ENCODE measurements at regions not wholly inside any gene's neighbourhood (a gene's known extent, or its start where the extent isn't known, plus 50 kb on each side); places are given as distances from the start of the nearest gene placed in this dataset.

- 84% methylated on average over 10 of the region's 10 CpGs for WGBS
- no peaks in the 10 kb centered on the region for H3K27me3 ChIP-seq (ENCODE audit: control insufficient read depth in 2 of 2, insufficient read depth in 1 of 2, low read length in 1 of 2)
- DNase-seq (ENCODE audit: low read depth in 6 of 9, low spot score in 9 of 9): no peak
- no peak overlapping the region for H3K27ac ChIP-seq (ENCODE audit: low read depth in 1 of 2, low read length in 1 of 2)
- no peaks in the 10 kb centered on the region for H3K4me1 ChIP-seq (ENCODE audit: control insufficient read depth in 2 of 2, insufficient read depth in 2 of 2, low read length in 2 of 2)
- H3K4me3 ChIP-seq (ENCODE audit: low read length in 2 of 2): no peak overlapping the region
- no peaks in the 10 kb centered on the region for H3K9me3 ChIP-seq (ENCODE audit: control insufficient read depth in 2 of 2, insufficient read depth in 1 of 2, low read length in 1 of 2)
- no peaks in the 10 kb centered on the region for H3K36me3 ChIP-seq (ENCODE audit: control insufficient read depth in 2 of 2, insufficient read depth in 2 of 2, low read length in 1 of 2)
Observed at GRCh38 chr10:10564081-10564794, 453.4 kb upstream of the CELF2 start.

- no peaks in the 10 kb centered on the region for H3K4me1 ChIP-seq (ENCODE audit: control insufficient read depth in 2 of 2, insufficient read depth in 2 of 2, low read length in 2 of 2)
- H3K4me3 ChIP-seq (ENCODE audit: low read length in 2 of 2): no peak overlapping the region
- no peak for DNase-seq (ENCODE audit: low read depth in 6 of 9, low spot score in 9 of 9)
- no peaks in the 10 kb centered on the region for H3K27me3 ChIP-seq (ENCODE audit: control insufficient read depth in 2 of 2, insufficient read depth in 1 of 2, low read length in 1 of 2)
- no peak overlapping the region for H3K27ac ChIP-seq (ENCODE audit: low read depth in 1 of 2, low read length in 1 of 2)
- 91% methylated on average over 1 of the region's 1 CpG for WGBS
- H3K36me3 ChIP-seq (ENCODE audit: control insufficient read depth in 2 of 2, insufficient read depth in 2 of 2, low read length in 1 of 2): no peaks in the 10 kb centered on the region
- H3K9me3 ChIP-seq (ENCODE audit: control insufficient read depth in 2 of 2, insufficient read depth in 1 of 2, low read length in 1 of 2): no peaks in the 10 kb centered on the region
Observed at GRCh38 chr10:10576937-10577336, 440.7 kb upstream of the CELF2 start.

DNA sequence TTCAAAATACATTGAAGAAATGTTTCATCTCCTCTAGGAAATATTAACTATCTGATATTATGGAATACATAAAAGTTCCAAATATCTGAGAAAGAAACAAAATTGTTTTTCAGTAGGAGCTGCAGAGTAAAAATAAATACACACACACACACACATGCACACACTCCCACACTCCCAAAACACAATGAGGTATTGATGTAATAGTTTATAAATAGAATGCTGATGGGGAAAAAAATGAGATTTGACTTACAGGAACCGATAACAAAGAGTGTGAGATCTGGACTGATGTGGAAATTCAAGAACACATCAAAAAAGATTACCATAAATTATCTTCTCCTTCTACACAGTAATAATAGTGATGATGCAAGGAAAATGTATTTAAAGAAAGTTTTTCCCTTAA lies 438.0 kb upstream of the CELF2 start:
- Histone ChIP-seq H3K27ac (ENCODE audit: low read depth in 1 of 2, low read length in 1 of 2) (no peak overlapping the region), H3K36me3 (ENCODE audit: control insufficient read depth in 2 of 2, insufficient read depth in 2 of 2, low read length in 1 of 2) (no peaks in the 10 kb centered on the region), H3K4me3 (ENCODE audit: low read length in 2 of 2) (no peak overlapping the region), H3K4me1 (ENCODE audit: control insufficient read depth in 2 of 2, insufficient read depth in 2 of 2, low read length in 2 of 2) (no peaks in the 10 kb centered on the region), H3K9me3 (ENCODE audit: control insufficient read depth in 2 of 2, insufficient read depth in 1 of 2, low read length in 1 of 2) (no peaks in the 10 kb centered on the region), H3K27me3 (ENCODE audit: control insufficient read depth in 2 of 2, insufficient read depth in 1 of 2, low read length in 1 of 2) (no peaks in the 10 kb centered on the region)
- DNase-seq (ENCODE audit: low read depth in 6 of 9, low spot score in 9 of 9): no peak
- 91% methylated on average over 1 of the region's 1 CpG for WGBS

GRCh38 chr10:10584161-10584560 lies 433.5 kb upstream of the CELF2 start:
- H3K9me3 ChIP-seq (ENCODE audit: control insufficient read depth in 2 of 2, insufficient read depth in 1 of 2, low read length in 1 of 2): no peaks in the 10 kb centered on the region
- no peak overlapping the region for H3K4me3 ChIP-seq (ENCODE audit: low read length in 2 of 2)
- DNase-seq (ENCODE audit: low read depth in 6 of 9, low spot score in 9 of 9): no peak
- no peaks in the 10 kb centered on the region for H3K4me1 ChIP-seq (ENCODE audit: control insufficient read depth in 2 of 2, insufficient read depth in 2 of 2, low read length in 2 of 2)
- 72% methylated on average over 5 of the region's 5 CpGs for WGBS
- no peaks in the 10 kb centered on the region for H3K36me3 ChIP-seq (ENCODE audit: control insufficient read depth in 2 of 2, insufficient read depth in 2 of 2, low read length in 1 of 2)
- H3K27ac ChIP-seq (ENCODE audit: low read depth in 1 of 2, low read length in 1 of 2): no peak overlapping the region
- H3K27me3 ChIP-seq (ENCODE audit: control insufficient read depth in 2 of 2, insufficient read depth in 1 of 2, low read length in 1 of 2): no peaks in the 10 kb centered on the region

DNA sequence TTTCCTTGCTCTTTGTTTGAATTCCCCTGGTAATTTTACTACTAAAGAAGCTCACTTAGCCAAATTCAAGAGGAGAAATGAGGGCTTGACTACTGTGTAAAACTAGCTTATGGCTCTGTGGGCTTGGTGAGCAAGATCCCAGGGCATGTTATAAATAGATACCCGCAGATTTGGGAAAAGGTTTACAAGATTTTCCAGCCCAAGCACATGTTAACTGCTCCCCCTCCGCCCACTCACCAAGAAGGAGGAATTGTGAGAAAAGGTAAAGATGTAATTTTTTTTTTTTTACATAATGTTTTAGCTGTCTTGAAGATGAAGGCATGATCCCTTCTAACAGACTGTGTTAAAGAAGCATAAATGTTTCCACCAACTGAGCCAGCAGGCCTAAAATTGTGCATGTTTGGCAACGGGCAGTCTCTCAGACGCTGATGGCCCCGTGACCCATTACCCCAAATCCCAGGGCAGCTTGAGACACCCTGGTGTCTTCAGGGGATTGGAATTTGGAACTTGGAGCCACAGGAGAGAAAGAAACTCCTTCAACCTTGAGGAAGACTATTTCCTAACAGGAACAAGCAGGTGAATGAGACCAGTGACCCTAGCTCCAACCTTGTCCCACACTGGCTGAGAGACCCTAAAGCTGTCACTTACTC lies 429.8 kb upstream of the CELF2 start:
- 95% methylated on average over 5 of the region's 5 CpGs for WGBS
- no peaks in the 10 kb centered on the region for H3K4me1 ChIP-seq (ENCODE audit: control insufficient read depth in 2 of 2, insufficient read depth in 2 of 2, low read length in 2 of 2)
- no peak overlapping the region for H3K27ac ChIP-seq (ENCODE audit: low read depth in 1 of 2, low read length in 1 of 2)
- H3K36me3 ChIP-seq (ENCODE audit: control insufficient read depth in 2 of 2, insufficient read depth in 2 of 2, low read length in 1 of 2): no peaks in the 10 kb centered on the region
- DNase-seq (ENCODE audit: low read depth in 6 of 9, low spot score in 9 of 9): no peak
- no peaks in the 10 kb centered on the region for H3K9me3 ChIP-seq (ENCODE audit: control insufficient read depth in 2 of 2, insufficient read depth in 1 of 2, low read length in 1 of 2)
- H3K4me3 ChIP-seq (ENCODE audit: low read length in 2 of 2): no peak overlapping the region
- no peaks in the 10 kb centered on the region for H3K27me3 ChIP-seq (ENCODE audit: control insufficient read depth in 2 of 2, insufficient read depth in 1 of 2, low read length in 1 of 2)

DNA sequence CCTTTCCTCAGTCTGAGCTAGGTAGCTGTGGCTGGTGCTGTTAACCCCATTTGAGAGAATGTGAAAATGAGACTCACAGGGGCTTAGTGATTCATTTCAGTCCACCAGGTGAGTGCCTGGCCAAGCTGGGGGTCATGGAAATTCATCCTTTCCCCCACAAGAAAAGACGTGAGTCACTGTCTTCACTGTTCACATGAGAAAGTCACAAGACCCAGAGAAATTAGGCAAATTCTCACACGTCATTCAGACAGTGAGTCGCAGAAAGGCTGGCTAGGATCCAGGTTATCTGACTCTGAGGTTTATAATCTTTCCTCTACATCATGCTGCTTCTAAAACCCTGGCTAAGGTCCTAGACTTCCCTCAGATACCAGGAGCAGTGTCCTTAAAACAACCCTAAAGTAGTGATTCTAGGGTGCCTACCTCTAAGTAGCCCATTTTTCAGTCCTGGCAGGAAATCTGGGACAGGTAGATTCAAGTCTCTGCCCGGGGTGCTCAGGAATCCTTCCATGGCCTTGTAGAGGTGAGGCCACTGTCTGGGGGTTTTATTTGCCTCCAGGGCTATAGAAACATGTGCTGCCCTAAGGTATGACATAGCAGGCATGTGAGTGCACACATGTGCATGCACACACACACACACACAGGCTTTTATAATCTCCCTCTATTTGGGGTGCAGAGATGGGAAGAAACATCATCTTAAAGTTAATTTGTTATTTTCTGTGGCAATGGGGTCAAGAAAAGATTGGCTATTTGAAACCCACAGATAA lies 427.9 kb upstream of the CELF2 start:
- Histone ChIP-seq H3K9me3 (ENCODE audit: control insufficient read depth in 2 of 2, insufficient read depth in 1 of 2, low read length in 1 of 2) (no peaks in the 10 kb centered on the region), H3K27ac (ENCODE audit: low read depth in 1 of 2, low read length in 1 of 2) (no peak overlapping the region), H3K4me3 (ENCODE audit: low read length in 2 of 2) (no peak overlapping the region), H3K36me3 (ENCODE audit: control insufficient read depth in 2 of 2, insufficient read depth in 2 of 2, low read length in 1 of 2) (no peaks in the 10 kb centered on the region), H3K27me3 (ENCODE audit: control insufficient read depth in 2 of 2, insufficient read depth in 1 of 2, low read length in 1 of 2) (no peaks in the 10 kb centered on the region), H3K4me1 (ENCODE audit: control insufficient read depth in 2 of 2, insufficient read depth in 2 of 2, low read length in 2 of 2) (no peaks in the 10 kb centered on the region)
- 6% methylated on average over 4 of the region's 4 CpGs for whole genome bisulfite sequencing
- DNase-seq (ENCODE audit: low read depth in 6 of 9, low spot score in 9 of 9): no peak

DNA sequence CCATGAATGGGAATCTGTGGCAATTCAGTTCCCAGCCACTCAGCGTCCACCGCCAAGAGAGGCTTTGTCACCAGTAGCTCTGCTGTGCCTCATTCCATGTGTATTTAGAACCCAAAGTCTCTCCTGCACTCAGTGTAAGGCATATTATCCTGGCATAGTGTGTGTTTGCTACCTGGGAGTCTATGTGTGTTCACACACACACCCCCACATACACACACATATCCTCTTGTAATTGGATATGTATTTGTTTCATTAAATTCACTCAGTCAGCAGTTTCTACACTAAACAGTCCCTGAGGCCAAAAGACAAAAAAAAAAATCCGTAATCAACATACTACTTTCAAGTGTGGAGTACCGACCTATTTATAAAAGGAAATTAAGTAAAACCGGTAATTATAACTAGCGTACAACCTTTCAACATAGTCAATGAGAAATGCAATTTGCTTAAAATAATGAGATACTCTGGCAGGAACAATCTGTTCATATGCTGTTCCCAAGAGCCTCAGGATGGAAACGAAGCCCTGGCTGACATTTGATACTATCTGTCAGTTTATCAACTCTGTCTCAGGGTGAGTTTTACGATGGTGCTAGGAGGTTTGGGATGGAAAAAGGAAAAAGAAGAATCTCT lies 425.8 kb upstream of the CELF2 start:
- no peaks in the 10 kb centered on the region for H3K4me1 ChIP-seq (ENCODE audit: control insufficient read depth in 2 of 2, insufficient read depth in 2 of 2, low read length in 2 of 2)
- no peaks in the 10 kb centered on the region for H3K9me3 ChIP-seq (ENCODE audit: control insufficient read depth in 2 of 2, insufficient read depth in 1 of 2, low read length in 1 of 2)
- no peaks in the 10 kb centered on the region for H3K27me3 ChIP-seq (ENCODE audit: control insufficient read depth in 2 of 2, insufficient read depth in 1 of 2, low read length in 1 of 2)
- H3K4me3 ChIP-seq (ENCODE audit: low read length in 2 of 2): no peak overlapping the region
- no peak for DNase-seq (ENCODE audit: low read depth in 6 of 9, low spot score in 9 of 9)
- H3K27ac ChIP-seq (ENCODE audit: low read depth in 1 of 2, low read length in 1 of 2): no peak overlapping the region
- WGBS: 90% methylated on average over 8 of the region's 8 CpGs
- no peaks in the 10 kb centered on the region for H3K36me3 ChIP-seq (ENCODE audit: control insufficient read depth in 2 of 2, insufficient read depth in 2 of 2, low read length in 1 of 2)

DNA sequence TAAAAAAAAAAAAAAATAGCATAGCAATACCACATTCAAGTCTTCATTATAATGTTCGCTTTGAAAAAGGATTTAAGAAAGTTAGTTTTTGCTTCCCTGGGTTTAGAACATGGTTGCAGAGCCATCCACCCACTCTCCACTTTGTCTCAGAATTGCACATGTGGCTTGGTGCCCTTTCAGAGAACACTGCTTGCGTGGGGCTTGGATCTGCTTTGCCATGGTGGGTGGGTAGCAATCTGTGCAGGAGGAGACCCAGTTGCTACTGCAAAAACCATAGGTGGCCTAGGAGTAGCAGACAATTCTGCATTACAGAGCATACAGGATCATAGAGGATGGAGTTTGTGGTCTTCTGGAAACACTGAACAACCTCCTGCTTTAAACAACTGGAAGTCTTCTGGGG lies 421.4 kb upstream of the CELF2 start:
- no peaks in the 10 kb centered on the region for H3K4me1 ChIP-seq (ENCODE audit: control insufficient read depth in 2 of 2, insufficient read depth in 2 of 2, low read length in 2 of 2)
- H3K9me3 ChIP-seq (ENCODE audit: control insufficient read depth in 2 of 2, insufficient read depth in 1 of 2, low read length in 1 of 2): no peaks in the 10 kb centered on the region
- WGBS: 74% methylated on average over 2 of the region's 2 CpGs
- no peaks in the 10 kb centered on the region for H3K36me3 ChIP-seq (ENCODE audit: control insufficient read depth in 2 of 2, insufficient read depth in 2 of 2, low read length in 1 of 2)
- H3K4me3 ChIP-seq (ENCODE audit: low read length in 2 of 2): no peak overlapping the region
- no peaks in the 10 kb centered on the region for H3K27me3 ChIP-seq (ENCODE audit: control insufficient read depth in 2 of 2, insufficient read depth in 1 of 2, low read length in 1 of 2)
- no peak for DNase-seq (ENCODE audit: low read depth in 6 of 9, low spot score in 9 of 9)
- no peak overlapping the region for H3K27ac ChIP-seq (ENCODE audit: low read depth in 1 of 2, low read length in 1 of 2)

- Histone ChIP-seq H3K36me3 (ENCODE audit: control insufficient read depth in 2 of 2, insufficient read depth in 2 of 2, low read length in 1 of 2) (no peaks in the 10 kb centered on the region), H3K27ac (ENCODE audit: low read depth in 1 of 2, low read length in 1 of 2) (no peak overlapping the region), H3K27me3 (ENCODE audit: control insufficient read depth in 2 of 2, insufficient read depth in 1 of 2, low read length in 1 of 2) (no peaks in the 10 kb centered on the region), H3K4me3 (ENCODE audit: low read length in 2 of 2) (no peak overlapping the region), H3K9me3 (ENCODE audit: control insufficient read depth in 2 of 2, insufficient read depth in 1 of 2, low read length in 1 of 2) (no peaks in the 10 kb centered on the region), H3K4me1 (ENCODE audit: control insufficient read depth in 2 of 2, insufficient read depth in 2 of 2, low read length in 2 of 2) (no peaks in the 10 kb centered on the region)
- 93% methylated on average over 5 of the region's 5 CpGs for WGBS
- no peak for DNase-seq (ENCODE audit: low read depth in 6 of 9, low spot score in 9 of 9)
Observed at GRCh38 chr10:10598297-10598696, 419.4 kb upstream of the CELF2 start.
